K562 (cell line): ENCODE measurements at regions not wholly inside any gene's neighbourhood (a gene's known extent, or its start where the extent isn't known, plus 50 kb on each side); places are given as distances from the start of the nearest gene placed in this dataset.

Source experiments
- ATAC-seq: fragments of 200-7000 bp; cut with Tn5 transposase; 3 replicates; pipeline ENCODE4 v1.9.1; 2020; ENCODE audit warnings: moderate library complexity
- BruUV-seq: library from RNA; stranded (reverse); fragments of 400-500 nt; replicated peaks from 2 replicates; lab custom pipeline; 2021; lab: Mats Ljungman, UMichigan
- CTCF ChIA-PET: fragments of 300-600 bp; formaldehyde crosslinking; extraction: SDS; loops from one replicate; lab custom pipeline; 2021; ENCODE audit warnings: low intra/inter-chr PET ratio; lab: Yijun Ruan, JAX
- POLR2A ChIA-PET: fragments of 300-600, 350-650 bp; sonication (Branson Sonifier 250); formaldehyde crosslinking; extraction: SDS; loops from one replicate; lab custom pipeline; 2021; ENCODE audit warnings: antibody characterized with exemption, inconsistent platforms; lab: Yijun Ruan, JAX
- DNase-seq, 4 experiments: peaks; one replicate each; pipeline versions ENCODE4 v3.0.0 to v3.0.0-alpha.2; 2011 to 2018; ENCODE audit warnings: low spot score in 3 of 4, mixed read lengths in 3 of 4; ENCODE audit errors: extremely low read depth in 1 of 4
- FAIRE-seq: peaks from 2 replicates; lab custom pipeline; 2011; peaks lifted over from hg19 to GRCh38; lab: Jason Lieb, UNC
- H2AFZ ChIP-seq: 2 replicates; pipeline ENCODE4 v1.6.0; 2011; ENCODE audit warnings: low read depth, low read length, control low read depth, inconsistent platforms
- H3K27ac ChIP-seq: fragments of 200-600 bp; 3 replicates; pipeline ENCODE4 v1.8.0; 2011; ENCODE audit warnings: low read depth, mild to moderate bottlenecking, control low read depth, inconsistent platforms, low read length, moderate library complexity, mixed read lengths; ENCODE audit errors: extremely low read depth
- H3K27me3 ChIP-seq, 2 experiments: fragments of 300-600 bp in 1 of 2; 2 replicates in 1 of 2; 3 replicates in 1 of 2; pipeline versions ENCODE4 v1.6.0 to v1.8.0; 2011; ENCODE audit warnings: inconsistent platforms in 2 of 2, low read length in 2 of 2, mild to moderate bottlenecking in 1 of 2, mixed read lengths in 1 of 2, moderate library complexity in 1 of 2; ENCODE audit not compliant: control insufficient read depth in 2 of 2, insufficient read depth in 2 of 2
- H3K36me3 ChIP-seq: fragments of 300-600 bp; 3 replicates; pipeline ENCODE4 v1.8.0; 2011; ENCODE audit warnings: mild to moderate bottlenecking, low read length, inconsistent platforms; ENCODE audit not compliant: control insufficient read depth, insufficient read depth
- H3K4me1 ChIP-seq, 2 experiments: fragments of 200-600 bp in 1 of 2; replicated peaks in 1 of 2; 2 replicates in 1 of 2; 3 replicates in 1 of 2; pipeline versions ENCODE4 v1.5.1 to v1.8.0; 2011; ENCODE audit warnings: inconsistent platforms in 2 of 2, low read length in 2 of 2, mild to moderate bottlenecking in 1 of 2, mixed read lengths in 1 of 2, moderate library complexity in 1 of 2; ENCODE audit not compliant: control insufficient read depth in 2 of 2, insufficient read depth in 2 of 2
- H3K4me2 ChIP-seq: 2 replicates; pipeline ENCODE4 v1.6.1; 2011; ENCODE audit warnings: low read length, control low read depth, inconsistent platforms, mixed read lengths; ENCODE audit not compliant: insufficient read depth
- H3K4me3 ChIP-seq: fragments of 200-600 bp; sonication (generic), shearing (Covaris generic); 2 replicates; pipeline ENCODE4 v1.5.1; 2016; ENCODE audit warnings: control low read depth, inconsistent platforms
- H3K79me2 ChIP-seq: fragments of 200-600 bp; 3 replicates; pipeline ENCODE4 v1.8.0; 2011; ENCODE audit warnings: low read length, inconsistent platforms; ENCODE audit not compliant: control insufficient read depth, insufficient read depth
- H3K9ac ChIP-seq, 2 experiments: 2 replicates each; pipeline versions ENCODE4 v1.6.0 to v1.6.1; 2011; ENCODE audit warnings: low read depth in 2 of 2, low read length in 2 of 2, control low read depth in 1 of 2, inconsistent platforms in 1 of 2, mild to moderate bottlenecking in 1 of 2, mixed read lengths in 1 of 2; ENCODE audit not compliant: insufficient read depth in 1 of 2
- H3K9me1 ChIP-seq: one replicate; pipeline ENCODE4 v1.6.0; 2011; ENCODE audit warnings: inconsistent platforms, mild to moderate bottlenecking, low read length, moderate library complexity; ENCODE audit not compliant: control insufficient read depth, insufficient read depth
- H3K9me3 ChIP-seq: replicated peaks from 2 replicates; pipeline ENCODE4 v1.5.1; 2011; ENCODE audit warnings: low read depth, low read length, inconsistent platforms; ENCODE audit not compliant: control insufficient read depth, insufficient read depth
- H4K20me1 ChIP-seq: replicated peaks from 2 replicates; pipeline ENCODE4 v1.6.1; 2011; ENCODE audit warnings: low read length, inconsistent platforms, mixed read lengths; ENCODE audit not compliant: control insufficient read depth, insufficient read depth
- CSDE1 ChIP-seq, 2 experiments: fragments of 450-650 bp; IDR thresholded peaks; 2 replicates each; pipeline ENCODE4 v1.6.1; 2016; ENCODE audit warnings: mild to moderate bottlenecking in 1 of 2
- GTF2E2 ChIP-seq: fragments of 200-800 bp; sonication (Bioruptor generic); IDR thresholded peaks from 2 replicates; pipeline ENCODE4 v1.6.1; 2016; ENCODE audit warnings: missing genetic modification characterization, missing compliant biosample characterization
- HMG20A ChIP-seq: fragments of 450-650 bp; formaldehyde crosslinking; conservative IDR thresholded peaks from 2 replicates; pipeline ENCODE4 v1.4.0; 2020; ENCODE audit warnings: mild to moderate bottlenecking, mixed read lengths
- KAT2B ChIP-seq: IDR thresholded peaks from one replicate; pipeline ENCODE4 v1.6.1; 2012; ENCODE audit warnings: low read depth, mild to moderate bottlenecking, control low read depth, inconsistent platforms, low read length, moderate library complexity
- MYBL2 ChIP-seq, 2 experiments: fragments of 450-650 bp in 1 of 2; sonication (generic) in 1 of 2; formaldehyde crosslinking in 1 of 2; IDR thresholded peaks; 2 replicates each; pipeline versions ENCODE4 v1.6.1 to v1.8.1; 2017 to 2022; ENCODE audit warnings: borderline replicate concordance in 1 of 2, inconsistent platforms in 1 of 2, low read depth in 1 of 2, mild to moderate bottlenecking in 1 of 2, missing genetic modification reagents in 1 of 2, moderate library complexity in 1 of 2
- SMAD2 ChIP-seq: fragments of 150-350 bp; IDR thresholded peaks from 2 replicates; pipeline ENCODE4 v1.6.1; 2014; ENCODE audit warnings: low read depth, mild to moderate bottlenecking, low read length
- ZNF224 ChIP-seq: sonication (generic); formaldehyde crosslinking; IDR thresholded peaks from 2 replicates; pipeline ENCODE4 v1.8.0; 2022; ENCODE audit warnings: mild to moderate bottlenecking, missing genetic modification reagents
- ZNF347 ChIP-seq: fragments of 450-650 bp; formaldehyde crosslinking; IDR thresholded peaks from 2 replicates; pipeline ENCODE4 v1.4.0; 2020; ENCODE audit warnings: low read depth, mild to moderate bottlenecking, moderate library complexity
- ZNF436 ChIP-seq: fragments of 250-450, 450-650 bp; sonication (Bioruptor Pico); formaldehyde crosslinking; IDR thresholded peaks from 2 replicates; pipeline ENCODE4 v1.7.0; 2020; ENCODE audit warnings: mild to moderate bottlenecking
- ZNF584 ChIP-seq: fragments of 200-800 bp; sonication (Bioruptor generic); IDR thresholded peaks from 2 replicates; pipeline ENCODE4 v1.6.1; 2016; ENCODE audit warnings: low read depth, mild to moderate bottlenecking, missing genetic modification characterization, missing compliant biosample characterization
- ZNF696 ChIP-seq: fragments of 250-450 bp; sonication (Bioruptor Pico); conservative IDR thresholded peaks from 2 replicates; pipeline ENCODE4 v1.4.0; 2020; ENCODE audit warnings: mild to moderate bottlenecking, moderate library complexity
- ZNF780A ChIP-seq: fragments of 250-450 bp; sonication (Bioruptor Pico); IDR thresholded peaks from 2 replicates; pipeline ENCODE4 v1.5.0; 2021; ENCODE audit warnings: mild to moderate bottlenecking
- WGBS: fragments of 100-300 bp; shearing (Covaris generic); methylation state at CpG from one replicate; pipeline ENCODE4 v1.1.6; 2016; ENCODE audit warnings: low coverage, mixed read lengths; ENCODE audit not compliant: insufficient coverage; ENCODE audit errors: missing lambda C conversion rate; 5-methylcytosine and 5-hydroxymethylcytosine counted together
- in situ Hi-C: fragments of 300-500 bp; cut with MboI; formaldehyde crosslinking; loops from 4 replicates; pipeline ENCODE4 v1.15.0; 2018; ENCODE audit warnings: inconsistent platforms, mixed read lengths
- intact Hi-C: fragments of 100-400 bp; cut with micrococcal nuclease; formaldehyde crosslinking; loops from 2 replicates; pipeline ENCODE4 v1.14.2; 2022
- TF ChIP-seq, protein P1 (sequence below), 2 experiments: fragments of 450-650 bp in 1 of 2; sonication (generic) in 1 of 2; formaldehyde crosslinking in 1 of 2; IDR thresholded peaks; 2 replicates each; pipeline versions ENCODE4 v1.7.1 to v1.9.0; 2016 to 2022; ENCODE audit warnings: inconsistent platforms in 1 of 2, mild to moderate bottlenecking in 1 of 2, missing genetic modification reagents in 1 of 2
- TF ChIP-seq, protein P2 (sequence below): fragments of 450-650 bp; IDR thresholded peaks from 2 replicates; pipeline ENCODE4 v1.6.1; 2017; ENCODE audit warnings: mild to moderate bottlenecking, moderate library complexity

DNA sequence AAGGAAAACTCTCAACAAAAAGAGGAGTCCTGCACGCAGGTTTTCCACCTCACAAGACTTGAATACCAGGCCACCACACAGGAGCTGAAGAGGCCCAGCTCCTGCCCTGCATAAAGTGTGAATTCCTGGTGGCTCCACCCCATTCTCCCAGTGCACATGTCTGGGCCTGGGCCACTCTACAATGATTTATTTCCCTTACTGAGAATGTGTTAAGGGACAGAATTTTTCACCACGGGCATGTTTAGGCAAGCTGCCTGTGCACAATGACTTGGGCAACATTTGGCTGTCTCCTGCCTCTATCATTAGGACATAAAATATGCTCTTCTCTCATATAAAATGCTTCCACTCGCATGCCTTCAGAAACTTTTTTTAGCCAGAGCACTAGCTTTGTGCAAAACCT, 197.1 kb downstream of the SLC7A11 start:
- intact Hi-C loops = no loop called here
- ATAC-seq = no peak
- Histone ChIP-seq H3K4me3 (no peak overlapping the region), H3K27ac (no peak overlapping the region), H3K4me1 (no peaks in the 10 kb centered on the region), H3K9me1 (no peaks in the 10 kb centered on the region), H3K79me2 (no peaks in the 10 kb centered on the region), H3K9me3 (no peaks in the 10 kb centered on the region), H3K36me3 (no peaks in the 10 kb centered on the region), H3K4me2 (no peak overlapping the region), H3K9ac (no peak overlapping the region), H2AFZ (no peak overlapping the region), H3K27me3 (no peaks in the 10 kb centered on the region), H4K20me1 (no peaks in the 10 kb centered on the region)
- TF ChIP-seq CSDE1 (IDR thresholded peaks at IDR 0.05) = no peak
- TF ChIP-seq ZNF780A (CRISPR knock-in tag) = no peak
- TF ChIP-seq ZNF224 (CRISPR knock-in tag) = no peak
- no peak for TF ChIP-seq ZNF584 (CRISPR knock-in tag)
- no peak for TF ChIP-seq ZNF347 (CRISPR knock-in tag)
- TF ChIP-seq HMG20A = no peak
- no peak for TF ChIP-seq ZNF436 (CRISPR knock-in tag)
- no peak for TF ChIP-seq ZNF696 (CRISPR knock-in tag)
- no peak for TF ChIP-seq MYBL2 (IDR thresholded peaks at IDR 0.05; ENCODE audit: low read depth)
- TF ChIP-seq MYBL2 (CRISPR knock-in tag; IDR thresholded peaks at IDR 0.05; ENCODE audit: borderline replicate concordance) = no peak
- no peak for TF ChIP-seq KAT2B
- TF ChIP-seq SMAD2 = no peak
- TF ChIP-seq, protein P1, sequence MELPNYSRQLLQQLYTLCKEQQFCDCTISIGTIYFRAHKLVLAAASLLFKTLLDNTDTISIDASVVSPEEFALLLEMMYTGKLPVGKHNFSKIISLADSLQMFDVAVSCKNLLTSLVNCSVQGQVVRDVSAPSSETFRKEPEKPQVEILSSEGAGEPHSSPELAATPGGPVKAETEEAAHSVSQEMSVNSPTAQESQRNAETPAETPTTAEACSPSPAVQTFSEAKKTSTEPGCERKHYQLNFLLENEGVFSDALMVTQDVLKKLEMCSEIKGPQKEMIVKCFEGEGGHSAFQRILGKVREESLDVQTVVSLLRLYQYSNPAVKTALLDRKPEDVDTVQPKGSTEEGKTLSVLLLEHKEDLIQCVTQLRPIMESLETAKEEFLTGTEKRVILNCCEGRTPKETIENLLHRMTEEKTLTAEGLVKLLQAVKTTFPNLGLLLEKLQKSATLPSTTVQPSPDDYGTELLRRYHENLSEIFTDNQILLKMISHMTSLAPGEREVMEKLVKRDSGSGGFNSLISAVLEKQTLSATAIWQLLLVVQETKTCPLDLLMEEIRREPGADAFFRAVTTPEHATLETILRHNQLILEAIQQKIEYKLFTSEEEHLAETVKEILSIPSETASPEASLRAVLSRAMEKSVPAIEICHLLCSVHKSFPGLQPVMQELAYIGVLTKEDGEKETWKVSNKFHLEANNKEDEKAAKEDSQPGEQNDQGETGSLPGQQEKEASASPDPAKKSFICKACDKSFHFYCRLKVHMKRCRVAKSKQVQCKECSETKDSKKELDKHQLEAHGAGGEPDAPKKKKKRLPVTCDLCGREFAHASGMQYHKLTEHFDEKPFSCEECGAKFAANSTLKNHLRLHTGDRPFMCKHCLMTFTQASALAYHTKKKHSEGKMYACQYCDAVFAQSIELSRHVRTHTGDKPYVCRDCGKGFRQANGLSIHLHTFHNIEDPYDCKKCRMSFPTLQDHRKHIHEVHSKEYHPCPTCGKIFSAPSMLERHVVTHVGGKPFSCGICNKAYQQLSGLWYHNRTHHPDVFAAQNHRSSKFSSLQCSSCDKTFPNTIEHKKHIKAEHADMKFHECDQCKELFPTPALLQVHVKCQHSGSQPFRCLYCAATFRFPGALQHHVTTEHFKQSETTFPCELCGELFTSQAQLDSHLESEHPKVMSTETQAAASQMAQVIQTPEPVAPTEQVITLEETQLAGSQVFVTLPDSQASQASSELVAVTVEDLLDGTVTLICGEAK (IDR thresholded peaks at IDR 0.05) = no peak
- TF ChIP-seq, protein P1 (CRISPR knock-in tag; IDR thresholded peaks at IDR 0.05) = no peak
- TF ChIP-seq, protein P2, sequence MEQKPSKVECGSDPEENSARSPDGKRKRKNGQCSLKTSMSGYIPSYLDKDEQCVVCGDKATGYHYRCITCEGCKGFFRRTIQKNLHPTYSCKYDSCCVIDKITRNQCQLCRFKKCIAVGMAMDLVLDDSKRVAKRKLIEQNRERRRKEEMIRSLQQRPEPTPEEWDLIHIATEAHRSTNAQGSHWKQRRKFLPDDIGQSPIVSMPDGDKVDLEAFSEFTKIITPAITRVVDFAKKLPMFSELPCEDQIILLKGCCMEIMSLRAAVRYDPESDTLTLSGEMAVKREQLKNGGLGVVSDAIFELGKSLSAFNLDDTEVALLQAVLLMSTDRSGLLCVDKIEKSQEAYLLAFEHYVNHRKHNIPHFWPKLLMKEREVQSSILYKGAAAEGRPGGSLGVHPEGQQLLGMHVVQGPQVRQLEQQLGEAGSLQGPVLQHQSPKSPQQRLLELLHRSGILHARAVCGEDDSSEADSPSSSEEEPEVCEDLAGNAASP = no peak
- no peak for TF ChIP-seq GTF2E2 (tag)
- ChIA-PET POLR2A (no interaction called here), CTCF (no interaction called here)
- no CpG with 5 or more reads among the region's 3 CpGs for WGBS
- no peak for FAIRE-seq
- DNase-seq = no peak
- in situ Hi-C loops = loop anchor here (25.0 kb wide), 1 partner anchor 817 kb away; no protein-coding TSS in a partner anchor
- no TSS peak for BruUV-seq
